Type B pancreatic cell (in vitro differentiated cells): ENCODE measurements at regions not wholly inside any gene's neighbourhood (a gene's known extent, or its start where the extent isn't known, plus 50 kb on each side); places are given as distances from the start of the nearest gene placed in this dataset.

ENCODE experiments used
- DNase-seq: peaks from one replicate; pipeline ENCODE4 v3.0.0; 2021; ENCODE audit warnings: mixed read lengths; ENCODE audit not compliant: unreplicated experiment; ENCODE audit errors: extremely low spot score
- H3K27ac Mint-ChIP-seq: 2 replicates; pipeline ENCODE4 v1.8.0; 2021; ENCODE audit warnings: mild to moderate bottlenecking, mixed read lengths
- H3K27me3 Mint-ChIP-seq: 2 replicates; pipeline ENCODE4 v1.8.0; 2021; ENCODE audit warnings: mixed read lengths
- H3K36me3 Mint-ChIP-seq: 2 replicates; pipeline ENCODE4 v1.8.0; 2021; ENCODE audit warnings: mixed read lengths
- H3K4me1 Mint-ChIP-seq: one replicate; pipeline ENCODE4 v1.8.0; 2021; ENCODE audit warnings: mixed read lengths; ENCODE audit not compliant: unreplicated experiment
- H3K4me3 Mint-ChIP-seq: 2 replicates; pipeline ENCODE4 v1.8.0; 2021; ENCODE audit warnings: mild to moderate bottlenecking, mixed read lengths
- H3K9me3 Mint-ChIP-seq: 2 replicates; pipeline ENCODE4 v1.8.0; 2021; ENCODE audit warnings: mixed read lengths
- TF ChIP-seq, protein P1 (sequence below): fragments of 200-600 bp; sonication (generic); conservative IDR thresholded peaks from 2 replicates; pipeline ENCODE4 v1.5.0; 2021; ENCODE audit warnings: antibody characterized with exemption, mild to moderate bottlenecking

DNA sequence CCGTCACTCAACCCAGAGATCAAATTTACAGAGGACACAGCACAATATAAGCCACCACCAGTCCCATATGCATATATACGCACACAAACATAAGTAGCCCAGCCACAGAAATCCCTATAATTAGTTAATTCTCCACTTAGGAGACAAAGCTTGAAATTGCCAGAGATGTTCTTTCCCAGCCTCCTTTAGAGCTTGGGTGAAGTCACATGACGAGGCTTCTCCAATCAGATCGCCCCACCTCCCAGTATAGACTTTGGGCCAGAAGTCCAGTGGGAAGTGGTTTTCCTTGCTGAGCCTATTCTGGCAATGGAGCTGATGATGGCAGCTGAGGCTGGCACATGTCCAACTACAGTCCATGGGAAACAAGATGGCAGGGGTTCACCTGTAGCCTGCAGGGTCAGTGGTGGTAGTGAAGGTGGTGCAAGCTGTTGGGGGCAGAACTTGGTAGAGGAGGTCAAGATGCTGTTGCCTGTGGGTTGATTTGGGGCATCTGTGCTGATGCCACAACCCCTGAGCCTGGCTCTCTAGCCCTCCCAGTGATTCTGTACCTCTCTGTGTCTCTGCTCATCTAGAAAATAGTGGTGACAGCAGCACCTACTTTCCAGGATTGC is 535.9 kb downstream of the MATN1 start:
- H3K27ac Mint-ChIP-seq, result no peak overlapping the region

DNA sequence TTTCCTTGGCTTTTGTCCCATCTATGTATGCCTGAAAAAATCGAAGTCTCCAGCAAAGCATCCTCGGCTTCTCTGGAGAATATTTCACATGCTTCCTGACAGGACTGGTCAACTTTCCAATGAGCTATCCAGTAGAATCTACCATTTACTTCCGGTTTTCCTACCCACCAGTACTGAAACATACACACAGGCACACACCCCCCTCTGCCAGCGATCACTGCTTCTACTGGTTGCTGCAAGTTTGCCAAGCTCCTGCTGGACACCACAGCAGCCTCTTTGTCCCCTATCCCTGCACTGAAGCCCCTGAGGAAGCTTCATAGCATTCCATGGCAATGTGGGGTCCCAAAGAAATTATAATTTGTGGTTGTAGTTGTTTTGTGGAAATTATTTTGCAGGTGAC is 536.8 kb downstream of the MATN1 start:
- Mint-ChIP-seq H3K4me1 (no peaks in the 10 kb centered on the region), H3K27ac (no peak overlapping the region), H3K27me3 (peaks cover 33% of the 10 kb centered on the region), H3K36me3 (no peaks in the 10 kb centered on the region), H3K9me3 (no peaks in the 10 kb centered on the region), H3K4me3 (no peak overlapping the region)
- DNase-seq, result no peak
- TF ChIP-seq, protein P1, sequence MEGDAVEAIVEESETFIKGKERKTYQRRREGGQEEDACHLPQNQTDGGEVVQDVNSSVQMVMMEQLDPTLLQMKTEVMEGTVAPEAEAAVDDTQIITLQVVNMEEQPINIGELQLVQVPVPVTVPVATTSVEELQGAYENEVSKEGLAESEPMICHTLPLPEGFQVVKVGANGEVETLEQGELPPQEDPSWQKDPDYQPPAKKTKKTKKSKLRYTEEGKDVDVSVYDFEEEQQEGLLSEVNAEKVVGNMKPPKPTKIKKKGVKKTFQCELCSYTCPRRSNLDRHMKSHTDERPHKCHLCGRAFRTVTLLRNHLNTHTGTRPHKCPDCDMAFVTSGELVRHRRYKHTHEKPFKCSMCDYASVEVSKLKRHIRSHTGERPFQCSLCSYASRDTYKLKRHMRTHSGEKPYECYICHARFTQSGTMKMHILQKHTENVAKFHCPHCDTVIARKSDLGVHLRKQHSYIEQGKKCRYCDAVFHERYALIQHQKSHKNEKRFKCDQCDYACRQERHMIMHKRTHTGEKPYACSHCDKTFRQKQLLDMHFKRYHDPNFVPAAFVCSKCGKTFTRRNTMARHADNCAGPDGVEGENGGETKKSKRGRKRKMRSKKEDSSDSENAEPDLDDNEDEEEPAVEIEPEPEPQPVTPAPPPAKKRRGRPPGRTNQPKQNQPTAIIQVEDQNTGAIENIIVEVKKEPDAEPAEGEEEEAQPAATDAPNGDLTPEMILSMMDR, result no peak

More for the DNA sequence above, 535.9 kb downstream of the MATN1 start:
- H3K4me1 Mint-ChIP-seq, result no peaks in the 10 kb centered on the region
- no peak for DNase-seq
- TF ChIP-seq, protein P1, result no peak
- no peak overlapping the region for H3K4me3 Mint-ChIP-seq
- H3K9me3 Mint-ChIP-seq, result no peaks in the 10 kb centered on the region
- H3K27me3 Mint-ChIP-seq, result peaks cover 23% of the 10 kb centered on the region
- no peaks in the 10 kb centered on the region for H3K36me3 Mint-ChIP-seq

DNA sequence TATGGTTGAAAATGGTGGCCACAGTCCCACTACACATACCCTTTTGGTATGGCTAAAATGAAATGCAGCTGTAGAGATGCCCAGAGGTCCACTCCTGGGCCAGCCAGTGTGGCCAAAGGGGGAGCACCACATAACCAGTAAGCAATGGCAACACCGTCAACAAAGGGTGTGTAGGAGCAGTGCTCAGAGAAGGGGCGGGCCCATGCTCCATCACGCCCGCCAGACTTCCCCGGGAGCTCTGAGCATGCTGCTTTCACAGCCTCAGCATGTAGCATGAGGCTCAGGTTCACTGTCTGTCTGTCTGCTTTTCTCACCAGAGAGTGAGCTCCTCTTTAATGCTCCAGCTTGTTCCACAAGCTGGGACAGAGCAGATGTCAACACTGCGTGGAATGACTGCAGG is 537.6 kb downstream of the MATN1 start:
- TF ChIP-seq, protein P1, result no peak
- no peaks in the 10 kb centered on the region for H3K9me3 Mint-ChIP-seq
- peaks cover 33% of the 10 kb centered on the region for H3K27me3 Mint-ChIP-seq
- peak; percentile 50 for DNase-seq
- H3K27ac Mint-ChIP-seq, result no peak overlapping the region
- H3K36me3 Mint-ChIP-seq, result no peaks in the 10 kb centered on the region
- H3K4me1 Mint-ChIP-seq, result no peaks in the 10 kb centered on the region
- H3K4me3 Mint-ChIP-seq, result no peak overlapping the region

DNA sequence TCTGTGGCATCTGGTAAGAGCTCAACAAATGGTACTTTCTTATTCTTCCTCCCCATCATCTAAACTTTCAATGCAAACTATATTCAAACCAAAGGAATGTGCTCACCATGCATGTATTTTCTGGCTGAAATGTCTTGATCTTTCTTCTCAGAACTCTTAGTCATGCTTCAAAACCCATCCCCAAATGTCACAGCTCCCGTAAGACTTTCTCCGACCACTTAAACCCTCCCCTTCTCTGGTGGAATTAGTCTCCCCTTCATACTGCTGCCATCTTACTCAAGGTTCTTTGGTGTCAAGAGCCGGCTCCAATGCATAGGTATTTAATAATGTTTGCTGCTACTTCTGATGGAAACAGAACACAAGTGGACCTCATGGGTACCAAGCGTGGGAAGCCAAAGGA is 538.1 kb downstream of the MATN1 start:
- no peak for DNase-seq
- peaks cover 34% of the 10 kb centered on the region for H3K27me3 Mint-ChIP-seq
- no peak overlapping the region for H3K27ac Mint-ChIP-seq
- no peak overlapping the region for H3K4me3 Mint-ChIP-seq
- H3K4me1 Mint-ChIP-seq, result peaks cover under 1% of the 10 kb centered on the region
- no peaks in the 10 kb centered on the region for H3K9me3 Mint-ChIP-seq
- TF ChIP-seq, protein P1, result no peak
- no peaks in the 10 kb centered on the region for H3K36me3 Mint-ChIP-seq

DNA sequence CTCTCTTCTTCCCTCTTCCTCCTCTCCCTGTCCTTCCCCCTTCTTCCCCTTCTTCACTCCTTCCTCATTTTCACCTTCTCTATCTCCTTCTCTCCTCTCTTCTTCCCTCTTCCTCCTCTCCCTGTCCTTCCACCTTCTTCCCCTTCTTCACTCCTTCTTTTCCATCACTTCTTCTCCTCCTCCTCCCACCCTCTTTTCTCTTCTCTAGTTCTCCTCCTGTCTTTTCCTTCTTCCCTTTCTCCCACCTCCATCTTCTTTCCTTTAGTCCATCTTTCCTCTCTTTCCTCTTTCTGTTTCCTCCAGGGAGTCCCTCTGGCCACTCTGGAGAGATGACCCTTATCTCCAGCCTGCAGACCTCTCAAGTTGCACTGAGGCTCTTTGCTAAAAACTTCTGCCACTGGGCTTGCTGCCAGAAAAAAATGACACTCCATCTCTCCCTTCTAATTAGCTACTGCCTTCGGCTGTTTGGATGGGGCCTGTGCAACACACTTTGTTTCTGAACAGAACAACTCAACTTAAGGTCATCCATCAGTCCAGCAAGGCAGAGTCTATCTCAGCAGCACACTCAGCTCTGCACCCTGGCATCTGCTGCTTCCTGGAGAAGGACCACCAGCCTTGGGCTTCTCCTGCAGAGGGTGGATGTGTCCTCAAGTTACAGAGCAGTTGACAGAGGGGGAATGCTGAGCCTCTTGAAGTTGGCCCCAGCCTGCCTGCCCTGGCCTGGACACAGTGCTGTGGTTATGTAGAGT is 538.8 kb downstream of the MATN1 start:
- no peak overlapping the region for H3K27ac Mint-ChIP-seq
- peaks cover 5% of the 10 kb centered on the region for H3K4me1 Mint-ChIP-seq
- TF ChIP-seq, protein P1, result no peak
- H3K27me3 Mint-ChIP-seq, result peaks cover 33% of the 10 kb centered on the region
- peak; percentile 40 for DNase-seq
- no peaks in the 10 kb centered on the region for H3K36me3 Mint-ChIP-seq
- H3K4me3 Mint-ChIP-seq, result no peak overlapping the region
- no peaks in the 10 kb centered on the region for H3K9me3 Mint-ChIP-seq
